GM10248 (cell line): ENCODE measurements at regions not wholly inside any gene's neighbourhood (a gene's known extent, or its start where the extent isn't known, plus 50 kb on each side); places are given as distances from the start of the nearest gene placed in this dataset.

ENCODE experiments used
- CTCF ChIA-PET: fragments of 300-600 bp; sonication (Branson Sonifier 250); formaldehyde crosslinking; extraction: SDS; loops from one replicate; lab custom pipeline; 2021; ENCODE audit warnings: antibody characterized with exemption; lab: Yijun Ruan, JAX
- POLR2A ChIA-PET: fragments of 350-650 bp; sonication (Branson Sonifier 250); formaldehyde crosslinking; extraction: SDS; loops from one replicate; lab custom pipeline; 2020; ENCODE audit warnings: antibody characterized with exemption; lab: Yijun Ruan, JAX
- DNase-seq: peaks from one replicate; pipeline ENCODE4 v3.0.0; 2012; ENCODE audit errors: extremely low spot score
- CTCF ChIP-seq: IDR thresholded peaks from 2 replicates; pipeline ENCODE4 v1.5.1; 2012; ENCODE audit warnings: mild to moderate bottlenecking, low read depth; ENCODE audit errors: extremely low read depth, missing control alignments, control extremely low read depth

GRCh38 chr9:111148052-111149017 lies 110.1 kb upstream of the LPAR1 start:
- POLR2A ChIA-PET = no interaction called here
- no peak for TF ChIP-seq CTCF
- CTCF ChIA-PET = interaction anchor here (0.9 to 3.7 kb wide), 4 partner anchors 14 to 119 kb away, joined by 3 to 13 read pairs (median 3); no protein-coding TSS in a partner anchor
- DNase-seq = no peak

- ChIA-PET POLR2A (no interaction called here), CTCF (no interaction called here)
- no peak for DNase-seq
Measured at GRCh38 chr9:111147041-111147440, 108.8 kb upstream of the LPAR1 start.

DNA sequence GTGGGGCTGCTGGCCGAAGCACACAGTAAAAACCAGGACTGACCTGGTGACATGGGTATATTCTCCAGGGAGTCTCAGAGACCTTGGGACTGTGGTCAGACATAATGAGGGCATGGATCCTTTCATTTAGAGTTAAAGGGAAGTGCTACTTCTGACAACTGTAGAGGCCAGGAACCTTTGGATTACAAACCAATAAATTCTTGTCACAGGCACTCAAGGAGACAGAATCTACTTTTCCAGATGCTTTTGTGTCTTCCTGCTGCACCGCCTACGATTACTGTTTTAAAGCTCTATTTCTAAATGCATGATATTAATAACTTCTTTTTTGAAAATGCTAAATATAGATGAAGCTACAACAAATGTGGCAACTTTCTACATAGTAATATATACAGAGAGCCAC lies 106.5 kb upstream of the LPAR1 start:
- TF ChIP-seq CTCF = no peak
- POLR2A ChIA-PET = no interaction called here
- CTCF ChIA-PET = no interaction called here
- DNase-seq = no peak

More at GRCh38 chr9:111147041-111147440, 108.8 kb upstream of the LPAR1 start:
- TF ChIP-seq CTCF = no peak

DNA sequence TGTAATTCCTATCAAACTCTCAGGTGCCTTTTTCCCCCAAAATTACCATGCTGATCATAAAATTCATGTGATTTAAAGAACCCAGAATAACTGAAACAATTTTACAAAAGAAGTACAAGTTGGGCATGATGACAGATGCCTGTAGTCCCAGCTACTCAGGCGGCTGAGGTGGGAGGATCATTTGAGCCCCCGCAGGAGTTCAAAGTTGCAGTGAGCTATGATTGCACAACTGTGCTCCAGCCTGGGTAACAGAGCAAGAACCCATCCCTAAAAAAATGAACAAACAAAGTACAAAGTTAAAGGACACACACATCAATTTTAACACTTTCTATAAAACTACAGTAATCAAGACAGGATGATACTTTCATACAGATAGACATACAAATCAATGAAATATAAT lies 97.9 kb upstream of the LPAR1 start:
- no peak for TF ChIP-seq CTCF
- no peak for DNase-seq
- POLR2A ChIA-PET = no interaction called here
- CTCF ChIA-PET = no interaction called here

DNA sequence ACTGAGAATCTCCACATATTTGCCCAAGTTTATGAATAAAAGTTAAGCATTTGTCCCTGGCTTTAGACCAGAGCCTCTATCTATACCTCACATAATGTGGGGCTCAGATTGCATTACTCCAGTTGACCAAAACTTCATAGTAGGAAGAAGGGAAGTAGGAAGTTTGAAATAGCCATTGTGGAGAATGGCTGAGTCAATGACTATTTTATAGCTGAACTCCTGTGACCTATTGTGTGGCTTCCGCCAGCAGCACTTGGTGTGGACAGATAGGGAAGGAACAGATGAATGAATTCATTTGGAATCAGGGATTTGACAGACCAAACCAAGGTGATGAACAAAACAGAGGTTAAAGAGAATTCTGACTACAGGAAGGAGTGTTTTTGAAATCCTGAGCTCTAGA lies 92.9 kb upstream of the LPAR1 start:
- no peak for DNase-seq
- CTCF ChIA-PET = interaction anchor here (0.8 to 1.0 kb wide), 2 partner anchors 10 to 15 kb away, joined by 3 read pairs; no protein-coding TSS in a partner anchor
- TF ChIP-seq CTCF = no peak
- POLR2A ChIA-PET = no interaction called here

- DNase-seq = no peak
- ChIA-PET CTCF (interaction anchor here (1.0 kb wide), 1 partner anchor 29 kb away, joined by 3 read pairs; no protein-coding TSS in a partner anchor), POLR2A (no interaction called here)
- TF ChIP-seq CTCF = no peak
Measured at GRCh38 chr9:111120526-111120925, 82.3 kb upstream of the LPAR1 start.
